Astrocyte (in vitro differentiated cells and primary cell): ENCODE measurements at regions not wholly inside any gene's neighbourhood (a gene's known extent, or its start where the extent isn't known, plus 50 kb on each side); places are given as distances from the start of the nearest gene placed in this dataset.
"Not testable (repeated sequence)": the region's sequence is repeated elsewhere in the genome, so short reads cannot be mapped to it uniquely, and the experiment has no call there.

Experiments
- DNase-seq: peaks from one replicate; pipeline ENCODE4 v3.0.0-alpha.2; 2010; ENCODE audit warnings: low read depth
- FAIRE-seq: peaks from 2 replicates; lab custom pipeline; 2011; peaks lifted over from hg19 to GRCh38; lab: Jason Lieb, UNC
- H2AFZ ChIP-seq: 2 replicates; pipeline ENCODE4 v1.6.0; 2012; ENCODE audit warnings: low read depth, low read length, inconsistent platforms
- H3K27ac ChIP-seq: 2 replicates; pipeline ENCODE4 v1.5.1; 2011; ENCODE audit warnings: low read depth, low read length, inconsistent platforms
- H3K27me3 ChIP-seq: 2 replicates; pipeline ENCODE4 v1.6.0; 2011; ENCODE audit warnings: low read length, inconsistent platforms; ENCODE audit not compliant: insufficient read depth
- H3K36me3 ChIP-seq: 2 replicates; pipeline ENCODE4 v1.5.1; 2011; ENCODE audit warnings: low read length, inconsistent platforms; ENCODE audit not compliant: insufficient read depth
- H3K4me1 ChIP-seq: 2 replicates; pipeline ENCODE4 v1.5.1; 2011; ENCODE audit warnings: low read length, inconsistent platforms; ENCODE audit not compliant: insufficient read depth
- H3K4me2 ChIP-seq: 2 replicates; pipeline ENCODE4 v1.6.0; 2012; ENCODE audit warnings: low read length, inconsistent platforms
- H3K4me3 ChIP-seq: 2 replicates; pipeline ENCODE4 v1.5.1; 2011; ENCODE audit warnings: low read depth, mild to moderate bottlenecking, low read length, inconsistent platforms; ENCODE audit not compliant: insufficient read depth
- H3K79me2 ChIP-seq: 2 replicates; pipeline ENCODE4 v1.6.0; 2012; ENCODE audit warnings: mild to moderate bottlenecking, low read length, inconsistent platforms; ENCODE audit not compliant: insufficient read depth
- H3K9ac ChIP-seq: 2 replicates; pipeline ENCODE4 v1.6.0; 2012; ENCODE audit warnings: mild to moderate bottlenecking, low read length, inconsistent platforms
- H3K9me3 ChIP-seq: 2 replicates; pipeline ENCODE4 v1.5.1; 2012; ENCODE audit warnings: low read depth, mild to moderate bottlenecking, low read length, inconsistent platforms; ENCODE audit not compliant: insufficient read depth
- H4K20me1 ChIP-seq: 2 replicates; pipeline ENCODE4 v1.6.0; 2012; ENCODE audit warnings: low read length, inconsistent platforms; ENCODE audit not compliant: insufficient read depth
- H3K27ac Mint-ChIP-seq: one replicate; pipeline ENCODE4 v1.8.0; 2021; ENCODE audit warnings: mild to moderate bottlenecking, mixed read lengths; ENCODE audit not compliant: unreplicated experiment
- H3K27me3 Mint-ChIP-seq: one replicate; pipeline ENCODE4 v1.8.0; 2021; ENCODE audit warnings: low read depth, mixed read lengths; ENCODE audit not compliant: unreplicated experiment
- H3K36me3 Mint-ChIP-seq: one replicate; pipeline ENCODE4 v1.8.0; 2021; ENCODE audit warnings: low read depth, mixed read lengths; ENCODE audit not compliant: unreplicated experiment
- H3K4me1 Mint-ChIP-seq: one replicate; pipeline ENCODE4 v1.8.0; 2021; ENCODE audit warnings: low read depth, mixed read lengths; ENCODE audit not compliant: unreplicated experiment
- H3K4me3 Mint-ChIP-seq: one replicate; pipeline ENCODE4 v1.8.0; 2021; ENCODE audit warnings: mild to moderate bottlenecking, moderate library complexity, mixed read lengths; ENCODE audit not compliant: unreplicated experiment
- H3K9me3 Mint-ChIP-seq: one replicate; pipeline ENCODE4 v1.8.0; 2021; ENCODE audit warnings: mild to moderate bottlenecking, mixed read lengths; ENCODE audit not compliant: unreplicated experiment

DNA sequence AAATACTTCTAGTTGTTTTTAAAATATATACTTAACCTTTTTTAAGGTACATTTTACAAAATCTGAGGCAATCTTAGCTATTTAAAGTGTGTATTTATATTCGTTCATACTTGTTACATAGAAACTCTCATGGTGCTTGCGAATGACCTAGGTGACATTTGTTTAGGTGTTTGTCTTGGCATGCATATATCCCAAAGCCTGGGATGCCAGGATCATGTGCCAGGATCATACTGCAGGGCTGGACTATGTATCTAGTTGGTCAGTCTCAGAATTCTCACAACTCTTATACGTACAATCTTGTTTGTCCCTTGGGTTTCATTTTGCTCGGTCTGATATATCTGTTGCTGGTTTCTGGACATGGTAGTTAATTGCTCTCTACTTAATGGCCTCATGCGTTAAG lies 109.9 kb upstream of the WIPF3 start:
- not testable (repeated sequence) for DNase-seq, H3K9ac ChIP-seq, H3K27ac ChIP-seq, H4K20me1 ChIP-seq, FAIRE-seq, H3K9me3 Mint-ChIP-seq, H3K36me3 Mint-ChIP-seq, H3K27ac Mint-ChIP-seq, H3K27me3 ChIP-seq, H3K27me3 Mint-ChIP-seq, H3K4me3 ChIP-seq, H3K4me2 ChIP-seq, H3K36me3 ChIP-seq, H3K9me3 ChIP-seq, H3K4me1 Mint-ChIP-seq, H2AFZ ChIP-seq, H3K4me3 Mint-ChIP-seq, H3K4me1 ChIP-seq, H3K79me2 ChIP-seq

DNA sequence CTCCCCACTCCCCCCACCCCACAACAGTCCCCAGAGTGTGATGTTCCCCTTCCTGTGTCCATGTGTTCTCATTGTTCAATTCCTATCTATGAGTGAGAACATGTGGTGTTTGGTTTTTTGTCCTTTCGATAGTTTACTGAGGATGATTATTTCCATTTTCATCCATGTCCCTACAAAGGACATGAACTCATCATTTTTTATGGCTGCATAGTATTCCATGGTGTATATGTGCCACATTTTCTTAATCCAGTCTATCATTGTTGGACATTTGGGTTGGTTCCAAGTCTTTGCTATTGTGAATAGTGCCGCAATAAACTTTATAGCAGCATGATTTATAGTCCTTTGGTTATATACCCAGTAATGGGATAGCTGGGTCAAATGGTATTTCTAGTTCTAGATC lies 106.6 kb upstream of the WIPF3 start:
- FAIRE-seq, result not testable (repeated sequence)

DNA sequence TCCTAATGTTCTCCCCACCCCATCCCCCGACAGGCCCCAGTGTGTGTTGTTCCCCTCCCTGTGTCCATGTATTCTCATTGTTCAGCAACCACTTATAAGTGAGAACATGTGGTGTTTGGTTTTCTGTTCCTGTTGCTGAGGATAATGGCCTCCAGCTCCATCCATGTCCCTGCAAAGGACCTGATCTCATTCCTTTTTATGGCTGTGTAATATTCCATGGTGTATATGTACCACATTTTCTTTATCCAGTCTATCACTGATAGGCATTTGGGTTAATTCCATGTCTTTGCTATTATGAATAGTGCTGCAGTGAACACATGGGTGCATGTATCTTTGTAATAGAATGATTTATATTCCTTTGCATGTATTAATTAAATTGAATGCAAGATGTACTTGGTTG lies 104.8 kb upstream of the WIPF3 start:
- H3K9ac ChIP-seq, DNase-seq, H3K36me3 ChIP-seq, H3K27ac Mint-ChIP-seq, H2AFZ ChIP-seq, H3K4me3 ChIP-seq, FAIRE-seq, H3K27me3 Mint-ChIP-seq, H3K9me3 Mint-ChIP-seq, H3K4me2 ChIP-seq, H3K4me3 Mint-ChIP-seq, H3K27ac ChIP-seq, H3K79me2 ChIP-seq, H4K20me1 ChIP-seq, H3K4me1 Mint-ChIP-seq, H3K36me3 Mint-ChIP-seq, H3K27me3 ChIP-seq, H3K4me1 ChIP-seq, H3K9me3 ChIP-seq: not testable (repeated sequence)

More for the DNA sequence above, 106.6 kb upstream of the WIPF3 start:
- not testable (repeated sequence) for H3K4me3 ChIP-seq, H3K27me3 Mint-ChIP-seq, H3K79me2 ChIP-seq, H3K9me3 ChIP-seq, H3K4me2 ChIP-seq, H4K20me1 ChIP-seq, H3K4me1 ChIP-seq, H3K27ac Mint-ChIP-seq, DNase-seq, H2AFZ ChIP-seq, H3K36me3 ChIP-seq, H3K9ac ChIP-seq, H3K27me3 ChIP-seq, H3K36me3 Mint-ChIP-seq, H3K4me1 Mint-ChIP-seq, H3K9me3 Mint-ChIP-seq, H3K27ac ChIP-seq, H3K4me3 Mint-ChIP-seq

DNA sequence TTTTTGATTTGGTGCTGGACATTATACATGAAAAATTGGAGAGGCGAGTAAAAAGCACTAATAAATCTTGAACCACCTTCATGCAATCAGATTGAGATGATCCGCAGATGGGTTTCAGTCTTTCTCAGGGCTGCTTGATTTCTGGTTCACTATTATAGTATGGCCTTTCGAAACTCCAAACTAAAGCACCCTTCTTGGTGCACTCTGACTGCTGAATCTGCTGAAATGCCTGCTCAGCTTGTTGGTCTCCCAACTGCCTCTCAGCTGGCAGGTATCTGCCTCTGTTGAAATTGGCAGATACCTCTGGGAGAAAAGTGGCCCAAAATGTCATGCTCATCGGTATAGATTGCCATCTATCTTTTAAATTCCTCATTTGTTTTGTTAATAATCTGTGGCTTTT lies 102.5 kb upstream of the WIPF3 start:
- not testable (repeated sequence) for H2AFZ ChIP-seq, H3K4me2 ChIP-seq, H3K79me2 ChIP-seq, H3K36me3 Mint-ChIP-seq, H3K9me3 Mint-ChIP-seq, H3K27ac Mint-ChIP-seq, H3K4me1 Mint-ChIP-seq, H3K4me3 ChIP-seq, H3K4me1 ChIP-seq, H3K27me3 Mint-ChIP-seq, H4K20me1 ChIP-seq, H3K27ac ChIP-seq, H3K9ac ChIP-seq, H3K4me3 Mint-ChIP-seq, H3K36me3 ChIP-seq, H3K9me3 ChIP-seq, FAIRE-seq, DNase-seq, H3K27me3 ChIP-seq

DNA sequence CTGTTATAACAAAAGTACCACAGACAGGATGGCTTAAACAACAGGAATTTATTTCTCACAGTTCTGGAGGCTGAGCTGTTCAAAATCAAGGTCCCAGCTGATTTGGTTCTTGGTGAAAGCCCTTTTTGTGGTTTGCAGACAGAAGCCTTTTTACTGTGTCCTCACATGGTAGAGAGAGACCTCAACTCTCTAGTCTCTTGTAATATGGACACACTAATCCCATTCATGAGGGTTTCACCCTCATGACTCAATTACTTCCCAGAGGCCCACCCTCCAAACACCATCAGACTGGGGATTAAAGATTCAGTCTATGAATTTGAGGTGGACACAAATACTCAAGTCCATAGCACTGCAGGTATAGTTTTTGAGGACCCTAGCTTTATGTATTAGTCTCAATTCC lies 97.3 kb upstream of the WIPF3 start:
- not testable (repeated sequence) for H3K27me3 ChIP-seq, H3K27ac ChIP-seq, H3K9me3 Mint-ChIP-seq, H3K27me3 Mint-ChIP-seq, H3K4me2 ChIP-seq, H3K4me3 Mint-ChIP-seq, H3K4me1 Mint-ChIP-seq, H3K27ac Mint-ChIP-seq, DNase-seq, H3K79me2 ChIP-seq, FAIRE-seq, H3K4me3 ChIP-seq, H3K9me3 ChIP-seq, H3K9ac ChIP-seq, H3K36me3 ChIP-seq, H3K4me1 ChIP-seq, H2AFZ ChIP-seq, H4K20me1 ChIP-seq, H3K36me3 Mint-ChIP-seq

DNA sequence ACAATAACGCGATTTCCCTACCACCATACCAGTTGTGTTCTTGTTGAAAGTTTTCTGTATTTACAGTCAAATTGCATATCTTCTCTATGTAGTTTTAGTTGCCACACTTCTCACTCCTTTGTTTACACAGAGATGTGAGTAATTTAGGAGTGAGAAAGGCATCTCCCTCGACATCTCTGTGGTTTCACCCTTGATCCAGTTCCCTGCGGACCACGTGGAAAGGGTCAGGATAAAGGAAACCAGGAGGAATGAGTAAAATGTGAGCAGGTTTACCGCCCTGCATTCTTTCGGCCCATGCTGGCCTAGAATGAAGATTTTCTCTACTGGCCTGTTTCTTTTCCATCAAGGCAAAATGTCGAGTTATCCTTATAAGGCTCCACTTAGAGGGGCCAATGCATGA lies 83.2 kb upstream of the WIPF3 start:
- not testable (repeated sequence) for H3K4me3 Mint-ChIP-seq

More for the DNA sequence above, 83.2 kb upstream of the WIPF3 start:
- not testable (repeated sequence) for H3K27ac ChIP-seq, H3K9me3 ChIP-seq, H2AFZ ChIP-seq, H3K27me3 Mint-ChIP-seq, H3K36me3 ChIP-seq, H3K36me3 Mint-ChIP-seq, H3K4me1 ChIP-seq, H4K20me1 ChIP-seq, H3K4me3 ChIP-seq, FAIRE-seq, H3K9me3 Mint-ChIP-seq, H3K79me2 ChIP-seq, H3K9ac ChIP-seq
- peak; percentile 97 for DNase-seq
- peak overlapping the region; percentile 93 for H3K27ac Mint-ChIP-seq
- peaks cover 14% of the 10 kb centered on the region for H3K4me1 Mint-ChIP-seq
- peaks cover 12% of the 10 kb centered on the region for H3K27me3 ChIP-seq
- peak overlapping the region; percentile 69 for H3K4me2 ChIP-seq
